SK-N-MC (cell line): ENCODE measurements at regions not wholly inside any gene's neighbourhood (a gene's known extent, or its start where the extent isn't known, plus 50 kb on each side); places are given as distances from the start of the nearest gene placed in this dataset.

Experiments
- EZH2 ChIP-seq: fragments of 200-600 bp; sonication (generic); IDR thresholded peaks from one replicate; pipeline ENCODE4 v1.6.1; 2017; ENCODE audit warnings: antibody characterized with exemption
- FOXP2 ChIP-seq: optimal IDR thresholded peaks from 2 replicates; pipeline ENCODE3; 2011; ENCODE audit warnings: mild to moderate bottlenecking, moderate library complexity; ENCODE audit not compliant: insufficient read depth; ENCODE audit errors: extremely low read length, control extremely low read depth
- POLR2AphosphoS5 ChIP-seq: IDR thresholded peaks from 2 replicates; pipeline ENCODE4 v1.6.1; 2012; ENCODE audit warnings: mild to moderate bottlenecking, low read depth, low read length, borderline replicate concordance

DNA sequence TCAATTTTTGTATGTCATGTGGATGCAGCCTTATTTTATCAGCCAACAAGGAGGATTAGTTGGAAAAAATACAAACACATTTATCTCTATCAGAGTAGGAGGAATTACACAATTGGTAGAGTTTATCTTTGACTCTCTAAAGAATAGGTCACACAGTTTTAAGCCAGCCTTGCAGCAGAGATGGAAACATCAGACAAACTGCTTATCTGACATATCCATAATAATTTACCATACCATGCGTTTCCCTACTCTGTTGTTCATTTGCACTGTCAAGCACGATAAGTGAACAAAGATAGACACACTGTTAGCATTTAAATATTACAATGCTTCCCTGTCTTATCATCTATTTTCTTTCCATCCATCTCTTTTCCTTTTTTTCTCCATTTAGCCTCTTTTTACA is 283.7 kb upstream of the SMIM30 start:
- TF ChIP-seq POLR2AphosphoS5 (no peak), EZH2 (no peak), FOXP2 (no peak)
